ENCODE measurements at regions not wholly inside any gene's neighbourhood (a gene's known extent, or its start where the extent isn't known, plus 50 kb on each side); places are given as distances from the start of the nearest gene placed in this dataset.

GRCh38 chr12:84554199-84554723, 358.3 kb downstream of the SLC6A15 start:
- TF ChIP-seq CTCF (IDR thresholded peaks at IDR 0.05; ENCODE audit: low read length) (no peak), EZH2 (IDR thresholded peaks at IDR 0.05; ENCODE audit: borderline replicate concordance, low read length) (no peak)
